ENCODE measurements at regions not wholly inside any gene's neighbourhood (a gene's known extent, or its start where the extent isn't known, plus 50 kb on each side); places are given as distances from the start of the nearest gene placed in this dataset.

GRCh38 chr12:9340422-9341259 is 132.4 kb upstream of the PZP start:
- TF ChIP-seq CTCF (conservative IDR thresholded peaks at IDR 0.05) (no peak), EZH2 (IDR thresholded peaks at IDR 0.05; ENCODE audit: low read depth) (no peak)
